Chondrocyte (in vitro differentiated cells): ENCODE measurements at regions not wholly inside any gene's neighbourhood (a gene's known extent, or its start where the extent isn't known, plus 50 kb on each side); places are given as distances from the start of the nearest gene placed in this dataset.

Experiments used
- DNase-seq: peaks from one replicate; pipeline ENCODE4 v3.0.0; 2021; ENCODE audit warnings: mixed read lengths, low spot score
- H3K27ac Mint-ChIP-seq: one replicate; pipeline ENCODE4 v1.8.0; 2021; ENCODE audit warnings: mild to moderate bottlenecking, moderate library complexity, mixed read lengths; ENCODE audit not compliant: unreplicated experiment
- H3K27me3 Mint-ChIP-seq: 2 replicates; pipeline ENCODE4 v1.8.0; 2021; ENCODE audit warnings: low read depth, mixed read lengths
- H3K36me3 Mint-ChIP-seq: 2 replicates; pipeline ENCODE4 v1.8.0; 2021; ENCODE audit warnings: low read depth, mixed read lengths
- H3K4me1 Mint-ChIP-seq: 2 replicates; pipeline ENCODE4 v1.8.0; 2021; ENCODE audit warnings: low read depth, mild to moderate bottlenecking, mixed read lengths
- H3K4me3 Mint-ChIP-seq: one replicate; pipeline ENCODE4 v1.8.0; 2021; ENCODE audit warnings: mild to moderate bottlenecking, moderate library complexity, mixed read lengths; ENCODE audit not compliant: unreplicated experiment
- H3K9me3 Mint-ChIP-seq: 2 replicates; pipeline ENCODE4 v1.8.0; 2021; ENCODE audit warnings: low read depth, mixed read lengths
- CTCF ChIP-seq: fragments of 200-600 bp; sonication (generic); IDR thresholded peaks from 2 replicates; pipeline ENCODE4 v1.5.0; 2021; ENCODE audit warnings: antibody characterized with exemption, mild to moderate bottlenecking, moderate library complexity

GRCh38 chr9:73446306-73446705, 294.6 kb downstream of the ANXA1 start:
- no peak overlapping the region for H3K27ac Mint-ChIP-seq
- DNase-seq = no peak
- no peak overlapping the region for H3K4me3 Mint-ChIP-seq
- no peaks in the 10 kb centered on the region for H3K9me3 Mint-ChIP-seq
- H3K4me1 Mint-ChIP-seq = no peaks in the 10 kb centered on the region
- H3K27me3 Mint-ChIP-seq = no peaks in the 10 kb centered on the region
- no peaks in the 10 kb centered on the region for H3K36me3 Mint-ChIP-seq
- no peak for TF ChIP-seq CTCF

- no peak for DNase-seq
- H3K27me3 Mint-ChIP-seq = no peaks in the 10 kb centered on the region
- H3K4me3 Mint-ChIP-seq = no peak overlapping the region
- H3K27ac Mint-ChIP-seq = no peak overlapping the region
- no peaks in the 10 kb centered on the region for H3K36me3 Mint-ChIP-seq
- no peaks in the 10 kb centered on the region for H3K4me1 Mint-ChIP-seq
- no peaks in the 10 kb centered on the region for H3K9me3 Mint-ChIP-seq
- TF ChIP-seq CTCF = no peak
These were observed 299.3 kb downstream of the ANXA1 start for GRCh38 chr9:73451003-73451402.

GRCh38 chr9:73459817-73460216, 308.2 kb downstream of the ANXA1 start:
- no peaks in the 10 kb centered on the region for H3K36me3 Mint-ChIP-seq
- TF ChIP-seq CTCF = no peak
- H3K4me3 Mint-ChIP-seq = no peak overlapping the region
- no peak for DNase-seq
- no peaks in the 10 kb centered on the region for H3K4me1 Mint-ChIP-seq
- no peaks in the 10 kb centered on the region for H3K27me3 Mint-ChIP-seq
- no peaks in the 10 kb centered on the region for H3K9me3 Mint-ChIP-seq
- H3K27ac Mint-ChIP-seq = no peak overlapping the region

- no peak for DNase-seq
- peaks cover 11% of the 10 kb centered on the region for H3K27me3 Mint-ChIP-seq
- H3K9me3 Mint-ChIP-seq = peaks cover 3% of the 10 kb centered on the region
- no peaks in the 10 kb centered on the region for H3K36me3 Mint-ChIP-seq
- TF ChIP-seq CTCF = no peak
- H3K4me1 Mint-ChIP-seq = no peaks in the 10 kb centered on the region
- H3K27ac Mint-ChIP-seq = no peak overlapping the region
- H3K4me3 Mint-ChIP-seq = no peak overlapping the region
These were observed 317.1 kb downstream of the ANXA1 start for GRCh38 chr9:73468716-73469115.

- H3K27me3 Mint-ChIP-seq = peaks cover 11% of the 10 kb centered on the region
- no peak for TF ChIP-seq CTCF
- peaks cover 8% of the 10 kb centered on the region for H3K9me3 Mint-ChIP-seq
- H3K4me3 Mint-ChIP-seq = no peak overlapping the region
- H3K4me1 Mint-ChIP-seq = no peaks in the 10 kb centered on the region
- no peak overlapping the region for H3K27ac Mint-ChIP-seq
- no peak for DNase-seq
- H3K36me3 Mint-ChIP-seq = no peaks in the 10 kb centered on the region
These were observed 319.1 kb downstream of the ANXA1 start for GRCh38 chr9:73470766-73471165.
